KMS-11 (cell line): ENCODE measurements at regions not wholly inside any gene's neighbourhood (a gene's known extent, or its start where the extent isn't known, plus 50 kb on each side); places are given as distances from the start of the nearest gene placed in this dataset.
"Not testable (repeated sequence)": the region's sequence is repeated elsewhere in the genome, so short reads cannot be mapped to it uniquely, and the experiment has no call there.

Source experiments
- H2AFZ ChIP-seq: fragments of 200-600 bp; sonication (generic); 2 replicates; pipeline ENCODE4 v1.6.1; 2016; ENCODE audit warnings: antibody characterized with exemption, mixed run types, low read depth
- H3K27ac ChIP-seq: fragments of 200-600 bp; sonication (generic); 2 replicates; pipeline ENCODE4 v1.6.1; 2016; ENCODE audit warnings: mild to moderate bottlenecking, mixed run types
- H3K27me3 ChIP-seq: fragments of 200-600 bp; sonication (generic); 2 replicates; pipeline ENCODE4 v1.6.1; 2017; ENCODE audit warnings: mild to moderate bottlenecking, low read depth, mixed run types, moderate library complexity; ENCODE audit not compliant: insufficient read depth
- H3K36me3 ChIP-seq: fragments of 200-600 bp; sonication (generic); 2 replicates; pipeline ENCODE4 v1.6.1; 2017; ENCODE audit warnings: mild to moderate bottlenecking, mixed run types; ENCODE audit not compliant: insufficient read depth
- H3K4me1 ChIP-seq: fragments of 200-600 bp; sonication (generic); 2 replicates; pipeline ENCODE4 v1.6.1; 2016; ENCODE audit warnings: mild to moderate bottlenecking, low read depth, mixed run types; ENCODE audit not compliant: poor library complexity, severe bottlenecking
- H3K4me2 ChIP-seq: fragments of 200-600 bp; sonication (generic); 2 replicates; pipeline ENCODE4 v1.7.0; 2016; ENCODE audit warnings: mild to moderate bottlenecking, mixed run types
- H3K4me3 ChIP-seq: fragments of 200-600 bp; sonication (generic); IDR thresholded peaks from 2 replicates; pipeline ENCODE4 v1.6.1; 2017; ENCODE audit warnings: low read depth, low read length, mixed read lengths; ENCODE audit not compliant: insufficient read depth
- H3K79me2 ChIP-seq: fragments of 200-600 bp; sonication (generic); 2 replicates; pipeline ENCODE4 v1.6.1; 2016; ENCODE audit warnings: low read depth, mixed run types; ENCODE audit not compliant: insufficient read depth
- H3K9ac ChIP-seq: fragments of 200-600 bp; sonication (generic); 2 replicates; pipeline ENCODE4 v1.6.1; 2016; ENCODE audit warnings: mild to moderate bottlenecking, mixed run types
- H4K20me1 ChIP-seq: fragments of 200-600 bp; sonication (generic); 2 replicates; pipeline ENCODE4 v1.6.1; 2016; ENCODE audit warnings: mild to moderate bottlenecking, mixed run types; ENCODE audit not compliant: insufficient read depth
- TF ChIP-seq, protein P1 (sequence below): fragments of 200-600 bp; sonication (generic); conservative IDR thresholded peaks from 2 replicates; pipeline ENCODE4 v1.6.1; 2017; ENCODE audit warnings: low read depth, mild to moderate bottlenecking, antibody characterized with exemption, low read length, moderate library complexity, mixed read lengths

DNA sequence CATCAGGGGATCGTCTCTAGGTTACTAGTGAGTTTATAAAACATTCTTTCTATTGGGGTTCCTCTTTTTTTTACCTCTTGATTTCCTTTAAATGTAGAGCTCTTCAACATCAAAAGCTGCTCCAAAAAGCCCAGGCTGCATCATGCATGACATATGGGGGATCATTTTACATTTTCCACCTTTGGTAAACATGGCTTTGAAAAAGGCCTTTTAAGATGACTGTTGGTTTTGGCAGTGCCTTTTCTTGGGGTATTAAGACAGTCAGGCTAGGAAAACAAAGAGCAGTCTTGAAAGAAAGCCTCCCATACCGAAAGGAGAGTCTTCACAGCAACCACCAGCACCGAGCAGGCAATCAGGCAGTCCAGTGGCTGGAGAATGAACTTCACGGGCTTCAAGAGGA is 73.2 kb downstream of the NPEPL1 start:
- peaks cover 68% of the 10 kb centered on the region for H3K27me3 ChIP-seq
- no peak overlapping the region for H3K4me2 ChIP-seq

DNA sequence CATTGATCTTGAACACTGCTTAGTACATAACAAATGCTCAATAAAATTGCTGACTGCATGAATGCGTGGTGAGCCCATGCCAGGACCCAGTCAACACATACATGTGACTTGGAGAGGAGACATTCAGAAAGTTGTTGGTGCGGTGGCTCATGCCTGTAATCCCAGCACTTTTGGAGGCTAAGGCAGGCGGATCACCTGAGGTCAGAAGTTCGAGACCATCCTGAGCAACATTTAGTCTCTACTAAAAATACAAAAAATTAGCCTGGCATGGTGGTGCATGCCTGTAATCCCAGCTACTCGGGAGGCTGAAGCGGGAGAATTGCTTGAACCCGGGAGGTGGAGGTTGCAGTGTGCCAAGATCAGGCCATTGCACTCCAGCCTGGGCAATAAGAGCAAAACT is 75.2 kb downstream of the NPEPL1 start:
- not testable (repeated sequence) for H3K36me3 ChIP-seq, H4K20me1 ChIP-seq, H3K4me2 ChIP-seq, H3K4me3 ChIP-seq, H3K4me1 ChIP-seq, H3K79me2 ChIP-seq, H2AFZ ChIP-seq, H3K27ac ChIP-seq, H3K9ac ChIP-seq
- peaks cover 69% of the 10 kb centered on the region for H3K27me3 ChIP-seq

More for the DNA sequence above, 73.2 kb downstream of the NPEPL1 start:
- H3K4me1 ChIP-seq, result no peaks in the 10 kb centered on the region
- no peaks in the 10 kb centered on the region for H3K79me2 ChIP-seq
- H3K27ac ChIP-seq, result no peak overlapping the region
- no peaks in the 10 kb centered on the region for H4K20me1 ChIP-seq
- TF ChIP-seq, protein P1, sequence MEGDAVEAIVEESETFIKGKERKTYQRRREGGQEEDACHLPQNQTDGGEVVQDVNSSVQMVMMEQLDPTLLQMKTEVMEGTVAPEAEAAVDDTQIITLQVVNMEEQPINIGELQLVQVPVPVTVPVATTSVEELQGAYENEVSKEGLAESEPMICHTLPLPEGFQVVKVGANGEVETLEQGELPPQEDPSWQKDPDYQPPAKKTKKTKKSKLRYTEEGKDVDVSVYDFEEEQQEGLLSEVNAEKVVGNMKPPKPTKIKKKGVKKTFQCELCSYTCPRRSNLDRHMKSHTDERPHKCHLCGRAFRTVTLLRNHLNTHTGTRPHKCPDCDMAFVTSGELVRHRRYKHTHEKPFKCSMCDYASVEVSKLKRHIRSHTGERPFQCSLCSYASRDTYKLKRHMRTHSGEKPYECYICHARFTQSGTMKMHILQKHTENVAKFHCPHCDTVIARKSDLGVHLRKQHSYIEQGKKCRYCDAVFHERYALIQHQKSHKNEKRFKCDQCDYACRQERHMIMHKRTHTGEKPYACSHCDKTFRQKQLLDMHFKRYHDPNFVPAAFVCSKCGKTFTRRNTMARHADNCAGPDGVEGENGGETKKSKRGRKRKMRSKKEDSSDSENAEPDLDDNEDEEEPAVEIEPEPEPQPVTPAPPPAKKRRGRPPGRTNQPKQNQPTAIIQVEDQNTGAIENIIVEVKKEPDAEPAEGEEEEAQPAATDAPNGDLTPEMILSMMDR, result no peak
- H3K4me3 ChIP-seq, result no peak overlapping the region
- no peak overlapping the region for H3K9ac ChIP-seq
- no peaks in the 10 kb centered on the region for H3K36me3 ChIP-seq
- no peak overlapping the region for H2AFZ ChIP-seq
